Liver (tissue), 7 donors: ENCODE measurements at regions not wholly inside any gene's neighbourhood (a gene's known extent, or its start where the extent isn't known, plus 50 kb on each side); places are given as distances from the start of the nearest gene placed in this dataset.

Experiments used
- DNase-seq: peaks from one replicate; pipeline ENCODE4 v3.0.0-alpha.2; 2017; ENCODE audit warnings: low spot score
- H3K27ac ChIP-seq, 2 donors: one replicate each; pipeline ENCODE4 v1.7.0; 2013; ENCODE audit warnings: inconsistent platforms in 2 of 2, low read length in 2 of 2, control low read depth in 1 of 2, low read depth in 1 of 2, mild to moderate bottlenecking in 1 of 2
- H3K27me3 ChIP-seq, 4 donors: one replicate each; pipeline versions ENCODE4 v1.6.1 to v1.7.0; 2013; ENCODE audit warnings: low read length in 3 of 4, inconsistent platforms in 1 of 4, mild to moderate bottlenecking in 1 of 4, moderate library complexity in 1 of 4; ENCODE audit not compliant: control insufficient read depth in 4 of 4, insufficient read depth in 4 of 4
- H3K36me3 ChIP-seq, 4 donors: one replicate each; pipeline versions ENCODE4 v1.6.1 to v1.7.0; 2013; ENCODE audit warnings: low read length in 3 of 4, mild to moderate bottlenecking in 3 of 4, low read depth in 1 of 4, moderate library complexity in 1 of 4; ENCODE audit not compliant: control insufficient read depth in 4 of 4, insufficient read depth in 3 of 4
- H3K4me1 ChIP-seq, 4 donors: one replicate each; pipeline versions ENCODE4 v1.6.1 to v1.7.0; 2013; ENCODE audit warnings: low read length in 3 of 4, mild to moderate bottlenecking in 3 of 4, moderate library complexity in 1 of 4; ENCODE audit not compliant: control insufficient read depth in 4 of 4, insufficient read depth in 4 of 4
- H3K4me3 ChIP-seq, 3 donors: one replicate each; pipeline versions ENCODE4 v1.6.1 to v1.7.0; 2013; ENCODE audit warnings: low read length in 3 of 3, control low read depth in 1 of 3, low read depth in 1 of 3, mild to moderate bottlenecking in 1 of 3
- H3K9ac ChIP-seq, 2 donors: one replicate each; pipeline ENCODE4 v1.7.0; 2013; ENCODE audit warnings: low read length in 2 of 2, mild to moderate bottlenecking in 2 of 2, moderate library complexity in 2 of 2, control low read depth in 1 of 2, low read depth in 1 of 2
- H3K9me3 ChIP-seq, 4 donors: one replicate each; pipeline versions ENCODE4 v1.6.1 to v1.7.0; 2013; ENCODE audit warnings: low read length in 3 of 4; ENCODE audit not compliant: control insufficient read depth in 4 of 4
- ATF3 ChIP-seq: IDR thresholded peaks from 2 replicates; pipeline ENCODE4 v1.6.1; 2016; ENCODE audit warnings: antibody characterized with exemption
- CTCF ChIP-seq: fragments of 150-350 bp; IDR thresholded peaks from 2 replicates; pipeline ENCODE4 v1.5.1; 2017; ENCODE audit warnings: improper control_type of control experiment, low read depth, low read length; ENCODE audit not compliant: missing input control
- EGR1 ChIP-seq, 2 donors: IDR thresholded peaks; 2 replicates each; pipeline ENCODE4 v1.6.1; 2016 to 2018; ENCODE audit warnings: antibody characterized with exemption in 2 of 2, low read depth in 2 of 2
- FOXA1 ChIP-seq: IDR thresholded peaks from 2 replicates; pipeline ENCODE4 v1.6.1; 2016; ENCODE audit warnings: antibody characterized with exemption
- FOXA2 ChIP-seq: IDR thresholded peaks from 2 replicates; pipeline ENCODE4 v1.6.1; 2016; ENCODE audit warnings: antibody characterized with exemption
- GABPA ChIP-seq, 2 donors: IDR thresholded peaks in 1 of 2; conservative IDR thresholded peaks in 1 of 2; 2 replicates each; pipeline ENCODE4 v1.6.1; 2016; ENCODE audit warnings: antibody characterized with exemption in 2 of 2, mild to moderate bottlenecking in 1 of 2, moderate library complexity in 1 of 2
- HNF4A ChIP-seq, 2 donors: conservative IDR thresholded peaks; 2 replicates each; pipeline ENCODE4 v1.6.1; 2016; ENCODE audit warnings: antibody characterized with exemption in 2 of 2, mild to moderate bottlenecking in 2 of 2
- HNF4G ChIP-seq: IDR thresholded peaks from 2 replicates; pipeline ENCODE4 v1.6.1; 2016; ENCODE audit warnings: antibody characterized with exemption
- JUND ChIP-seq, 2 donors: IDR thresholded peaks; 2 replicates each; pipeline ENCODE4 v1.6.1; 2016; ENCODE audit warnings: antibody characterized with exemption in 2 of 2
- MAX ChIP-seq: IDR thresholded peaks from 2 replicates; pipeline ENCODE4 v1.6.1; 2016; ENCODE audit warnings: antibody characterized with exemption
- NR2F2 ChIP-seq: IDR thresholded peaks from 2 replicates; pipeline ENCODE4 v1.6.1; 2016; ENCODE audit warnings: antibody characterized with exemption
- RAD21 ChIP-seq, 2 donors: IDR thresholded peaks; 2 replicates each; pipeline ENCODE4 v1.6.1; 2016; ENCODE audit warnings: antibody characterized with exemption in 2 of 2, mild to moderate bottlenecking in 2 of 2
- REST ChIP-seq: IDR thresholded peaks from 2 replicates; pipeline ENCODE4 v1.6.1; 2016; ENCODE audit warnings: antibody characterized with exemption, mild to moderate bottlenecking
- RXRA ChIP-seq, 2 donors: IDR thresholded peaks; 2 replicates each; pipeline ENCODE4 v1.6.1; 2017 to 2018; ENCODE audit warnings: antibody characterized with exemption in 2 of 2, mild to moderate bottlenecking in 1 of 2
- SP1 ChIP-seq: IDR thresholded peaks from 2 replicates; pipeline ENCODE4 v1.6.1; 2018; ENCODE audit warnings: antibody characterized with exemption, mild to moderate bottlenecking
- TAF1 ChIP-seq: conservative IDR thresholded peaks from 2 replicates; pipeline ENCODE4 v1.6.1; 2016; ENCODE audit warnings: antibody characterized with exemption, mild to moderate bottlenecking
- YY1 ChIP-seq: IDR thresholded peaks from 2 replicates; pipeline ENCODE4 v1.6.1; 2016; ENCODE audit warnings: antibody characterized with exemption, mild to moderate bottlenecking
- ZBTB33 ChIP-seq: IDR thresholded peaks from 2 replicates; pipeline ENCODE4 v1.6.1; 2016; ENCODE audit warnings: antibody characterized with exemption
- donor health status: healthy.
- donor health status: healthy.
- donor health status: healthy.
- donor health status: healthy.

GRCh38 chr18:65380571-65380970, 370.2 kb upstream of the CDH7 start:
- Histone ChIP-seq H3K9ac (no peak overlapping the region), H3K4me1 (no peaks in the 10 kb centered on the region)
- DNase-seq: no peak

More at GRCh38 chr18:65380571-65380970, 370.2 kb upstream of the CDH7 start:
- Histone ChIP-seq H3K4me3 (no peak overlapping the region), H3K9me3 (peaks cover 0 to 2% (median 0%) of the 10 kb centered on the region in 4 donors), H3K27ac (no peak overlapping the region), H3K36me3 (no peaks in the 10 kb centered on the region), H3K27me3 (peaks cover 0 to 4% (median 0%) of the 10 kb centered on the region in 4 donors)
- TF ChIP-seq RXRA (IDR thresholded peaks at IDR 0.05) (no peak), RAD21 (IDR thresholded peaks at IDR 0.05) (no peak), ATF3 (no peak), JUND (IDR thresholded peaks at IDR 0.05) (no peak), CTCF (no peak), SP1 (no peak), MAX (no peak), GABPA (IDR thresholded peaks at IDR 0.05 in 1 of 2, conservative IDR thresholded peaks at IDR 0.05 in 1 of 2) (no peak), HNF4G (no peak), FOXA2 (no peak), ZBTB33 (no peak), EGR1 (IDR thresholded peaks at IDR 0.05; ENCODE audit: low read depth in 2 of 2) (no peak), HNF4A (conservative IDR thresholded peaks at IDR 0.05) (no peak), REST (no peak), YY1 (no peak), FOXA1 (no peak), NR2F2 (no peak), TAF1 (no peak)
